Pancreas (tissue), 10 donors: ENCODE measurements at regions not wholly inside any gene's neighbourhood (a gene's known extent, or its start where the extent isn't known, plus 50 kb on each side); places are given as distances from the start of the nearest gene placed in this dataset.

ENCODE experiments used
- ATAC-seq, 4 donors: fragments of 200-7000 bp; cut with Tn5 transposase; one replicate each; pipeline versions ENCODE4 v1.8.0 to v1.9.1; 2020; ENCODE audit warnings: mild to moderate bottlenecking in 4 of 4, moderate library complexity in 4 of 4
- DNase-seq, 6 donors: peaks; one replicate each; pipeline ENCODE4 v3.0.0-alpha.2; 2020
- FAIRE-seq: peaks from 2 replicates; lab custom pipeline; 2012; peaks lifted over from hg19 to GRCh38; lab: Jason Lieb, UNC
- H3K27ac ChIP-seq, 4 donors: fragments of 200-600 bp; sonication (generic); 1 replicate in 3 of 4; 2 replicates in 1 of 4; pipeline versions ENCODE4 v1.5.0 to v1.8.0; 2020
- H3K27me3 ChIP-seq, 4 donors: fragments of 200-600 bp; one replicate each; pipeline ENCODE4 v1.8.0; 2021
- H3K36me3 ChIP-seq, 3 donors: fragments of 200-600 bp; sonication (generic) in 1 of 3; one replicate each; pipeline versions ENCODE4 v1.5.0 to v1.8.0; 2020 to 2021
- H3K4me1 ChIP-seq, 3 donors: fragments of 200-600 bp; one replicate each; pipeline ENCODE4 v1.8.0; 2021
- H3K4me3 ChIP-seq, 4 donors: fragments of 200-600 bp; sonication (generic) in 2 of 4; one replicate each; pipeline versions ENCODE4 v1.5.0 to v1.8.0; 2020 to 2021
- H3K9me3 ChIP-seq, 4 donors: fragments of 200-600 bp; one replicate each; pipeline ENCODE4 v1.8.0; 2021
- WGBS, 2 donors: extraction: QIAGEN DNeasy Blood & Tissue Kit; methylation state at CpG; one replicate each; pipeline ENCODE4 v1.1.7; 2013; 5-methylcytosine and 5-hydroxymethylcytosine counted together
- intact Hi-C, 3 donors: fragments of 100-400 bp; cut with DNase I; formaldehyde crosslinking; loops; one replicate each; pipeline versions ENCODE4 v1.11.1 to v1.14.2; 2022
- TF ChIP-seq, protein P1 (sequence below), 4 donors: fragments of 200-600 bp; sonication (generic) in 3 of 4; IDR thresholded peaks; one replicate each; pipeline versions ENCODE4 v1.5.0 to v1.8.0; 2021; ENCODE audit warnings: antibody characterized with exemption in 4 of 4
- donor health status: healthy with polysubstance abuse.
- donor health status: DM: no; HTN: no; CAD: no; lungs with moderate emphysema.
- donor health status: DM: no; HTN: no; CAD: no.
- donor health status: control.
- donor health status: control.
- donor health status: Bipolar disorder and iron deficiency.
- donor health status: DM: yes; HTN: yes; CAD: no.
- donor health status: DM: no; HTN: no; CAD: no.
- donor health status: DM: no; HTN: no; CAD: no.
- donor health status: DM: yes; HTN: yes; CAD: no.

DNA sequence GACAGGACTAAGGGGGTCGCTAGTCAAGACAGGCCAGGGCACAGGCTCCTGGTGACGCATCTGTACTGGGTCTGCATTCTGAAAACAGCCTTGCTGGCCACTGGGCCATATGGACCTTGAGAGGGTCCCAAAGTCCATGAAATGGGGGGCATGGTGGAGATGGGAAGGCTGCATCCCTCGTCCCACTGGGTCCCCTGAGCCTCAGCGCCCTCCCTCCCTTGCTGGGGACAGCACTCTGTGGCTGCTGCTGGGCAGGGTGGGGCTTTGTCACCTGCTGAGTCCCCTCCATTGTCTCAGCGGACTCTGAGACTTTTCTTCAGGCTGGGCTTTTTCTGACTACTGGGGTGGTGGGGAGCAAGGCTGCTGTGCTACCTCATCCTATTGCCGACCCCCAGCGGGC, 205.2 kb downstream of the RHOU start:
- intact Hi-C loops: no loop called here
- Histone ChIP-seq H3K27me3 (no peaks in the 10 kb centered on the region), H3K9me3 (no peaks in the 10 kb centered on the region), H3K4me3 (no peak overlapping the region), H3K4me1 (no peaks in the 10 kb centered on the region), H3K36me3 (no peaks in the 10 kb centered on the region), H3K27ac (no peak overlapping the region)
- TF ChIP-seq, protein P1, sequence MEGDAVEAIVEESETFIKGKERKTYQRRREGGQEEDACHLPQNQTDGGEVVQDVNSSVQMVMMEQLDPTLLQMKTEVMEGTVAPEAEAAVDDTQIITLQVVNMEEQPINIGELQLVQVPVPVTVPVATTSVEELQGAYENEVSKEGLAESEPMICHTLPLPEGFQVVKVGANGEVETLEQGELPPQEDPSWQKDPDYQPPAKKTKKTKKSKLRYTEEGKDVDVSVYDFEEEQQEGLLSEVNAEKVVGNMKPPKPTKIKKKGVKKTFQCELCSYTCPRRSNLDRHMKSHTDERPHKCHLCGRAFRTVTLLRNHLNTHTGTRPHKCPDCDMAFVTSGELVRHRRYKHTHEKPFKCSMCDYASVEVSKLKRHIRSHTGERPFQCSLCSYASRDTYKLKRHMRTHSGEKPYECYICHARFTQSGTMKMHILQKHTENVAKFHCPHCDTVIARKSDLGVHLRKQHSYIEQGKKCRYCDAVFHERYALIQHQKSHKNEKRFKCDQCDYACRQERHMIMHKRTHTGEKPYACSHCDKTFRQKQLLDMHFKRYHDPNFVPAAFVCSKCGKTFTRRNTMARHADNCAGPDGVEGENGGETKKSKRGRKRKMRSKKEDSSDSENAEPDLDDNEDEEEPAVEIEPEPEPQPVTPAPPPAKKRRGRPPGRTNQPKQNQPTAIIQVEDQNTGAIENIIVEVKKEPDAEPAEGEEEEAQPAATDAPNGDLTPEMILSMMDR (IDR thresholded peaks at IDR 0.05): no peak
- DNase-seq: no peak
- FAIRE-seq: no peak
- ATAC-seq: no peak
- 82 to 85% methylated on average over 7 of the region's 7 CpGs for WGBS, 2 donors

DNA sequence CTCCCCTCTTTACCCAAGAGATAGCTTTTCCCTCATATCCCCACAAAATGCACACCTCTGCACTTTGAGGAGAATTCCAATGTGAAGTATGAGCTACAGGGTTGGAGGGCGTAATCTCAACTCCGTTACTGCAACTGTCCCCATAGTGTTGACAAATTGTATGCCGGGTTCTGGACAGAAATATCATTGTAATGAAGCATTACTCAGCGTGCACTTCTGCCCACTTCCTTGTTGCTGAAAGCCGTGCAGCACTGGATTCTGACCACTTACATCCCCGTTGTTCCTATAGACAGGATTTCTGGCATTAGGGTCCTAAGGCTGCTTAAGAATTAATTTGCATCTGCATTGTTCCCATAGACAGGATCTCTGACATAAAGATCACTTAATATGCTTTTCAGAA, 205.6 kb downstream of the RHOU start:
- no peak for DNase-seq
- Histone ChIP-seq H3K27ac (no peak overlapping the region), H3K4me3 (no peak overlapping the region), H3K9me3 (no peaks in the 10 kb centered on the region), H3K4me1 (no peaks in the 10 kb centered on the region), H3K27me3 (no peaks in the 10 kb centered on the region), H3K36me3 (no peaks in the 10 kb centered on the region)
- TF ChIP-seq, protein P1 (IDR thresholded peaks at IDR 0.05): no peak
- ATAC-seq: peak in 2 of 4 donors; percentile 47 to 57
- 62 to 71% methylated on average over 6 of the region's 6 CpGs for WGBS, 2 donors
- intact Hi-C loops: no loop called here
- FAIRE-seq: no peak

DNA sequence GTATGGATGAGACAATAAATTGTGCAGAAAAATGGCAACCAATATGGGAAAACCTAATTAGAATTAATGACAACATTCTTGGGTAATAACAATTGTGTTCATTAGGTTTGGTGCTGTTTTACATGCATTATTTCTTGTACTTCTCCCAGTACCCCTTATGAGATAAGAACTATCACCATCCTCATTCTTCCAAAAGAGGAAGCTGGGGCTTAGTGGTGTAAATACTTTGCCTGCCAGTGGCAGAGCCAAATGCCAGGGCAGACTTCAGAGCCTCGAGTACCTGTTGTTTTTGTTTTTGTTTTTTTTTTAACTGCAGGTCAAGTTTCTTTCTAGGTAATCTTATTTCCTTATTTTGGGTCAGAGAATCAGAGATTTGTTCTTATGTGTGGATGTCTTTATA, 206.4 kb downstream of the RHOU start:
- DNase-seq: no peak
- no peak for ATAC-seq
- Histone ChIP-seq H3K4me3 (no peak overlapping the region), H3K27ac (no peak overlapping the region), H3K36me3 (no peaks in the 10 kb centered on the region), H3K27me3 (no peaks in the 10 kb centered on the region), H3K4me1 (no peaks in the 10 kb centered on the region), H3K9me3 (no peaks in the 10 kb centered on the region)
- FAIRE-seq: no peak
- 67 to 68% methylated on average over 1 of the region's 1 CpG for WGBS, 2 donors
- TF ChIP-seq, protein P1 (IDR thresholded peaks at IDR 0.05): no peak
- intact Hi-C loops: no loop called here

DNA sequence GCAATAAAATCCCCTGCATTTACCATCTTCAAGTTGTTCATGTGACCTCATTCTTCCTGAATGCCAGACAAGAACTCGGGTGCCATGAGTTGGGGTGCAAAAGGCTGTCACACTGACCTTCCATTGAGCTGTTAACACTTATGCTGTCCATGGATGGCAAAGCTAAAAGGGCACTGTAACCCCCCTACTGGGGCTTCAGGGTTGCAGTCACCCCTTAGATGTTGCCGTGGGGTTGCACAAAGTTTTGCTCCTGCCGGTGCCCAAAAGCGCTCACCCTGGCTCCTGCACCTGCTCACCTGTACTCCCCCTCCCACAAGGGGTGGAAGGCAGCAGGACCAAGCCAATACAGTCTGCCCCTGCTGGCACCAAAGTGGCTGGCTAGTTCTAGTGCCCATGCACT, 208.2 kb downstream of the RHOU start:
- no peaks in the 10 kb centered on the region for H3K9me3 ChIP-seq
- H3K27ac ChIP-seq: no peak overlapping the region
- intact Hi-C loops: no loop called here
- TF ChIP-seq, protein P1 (IDR thresholded peaks at IDR 0.05): no peak
- no peak for DNase-seq
- no peak overlapping the region for H3K4me3 ChIP-seq
- H3K4me1 ChIP-seq: no peaks in the 10 kb centered on the region
- 88 to 97% methylated on average over 4 of the region's 4 CpGs for WGBS, 2 donors
- no peaks in the 10 kb centered on the region for H3K27me3 ChIP-seq
- FAIRE-seq: no peak
- no peak for ATAC-seq
- H3K36me3 ChIP-seq: no peaks in the 10 kb centered on the region

DNA sequence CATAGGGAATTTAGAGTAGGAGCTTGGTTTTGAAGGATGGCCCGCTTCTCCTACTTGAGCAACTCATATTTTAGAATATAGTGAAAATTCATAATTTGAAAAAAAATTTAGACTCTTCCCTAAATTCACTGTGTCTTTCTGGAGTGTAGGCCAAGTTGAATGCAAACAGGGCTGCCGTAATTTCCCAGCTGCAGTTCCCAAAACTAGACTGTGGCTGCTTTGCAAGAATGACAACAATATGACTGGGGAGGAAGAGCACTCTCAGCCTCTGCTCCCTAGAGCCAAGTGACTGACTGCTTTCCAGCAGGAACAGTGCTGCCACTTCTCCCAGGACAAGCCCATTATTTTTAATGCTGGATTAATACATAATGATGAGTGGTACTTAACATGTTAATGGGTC, 209.0 kb downstream of the RHOU start:
- WGBS, 2 donors: 89 to 92% methylated on average over 2 of the region's 2 CpGs
- TF ChIP-seq, protein P1 (IDR thresholded peaks at IDR 0.05): no peak
- no peaks in the 10 kb centered on the region for H3K4me1 ChIP-seq
- FAIRE-seq (no peak), DNase-seq (no peak), ATAC-seq (peak in 2 of 4 donors; percentile 18 to 29)
- no peak overlapping the region for H3K27ac ChIP-seq
- no peaks in the 10 kb centered on the region for H3K9me3 ChIP-seq
- no peak overlapping the region for H3K4me3 ChIP-seq
- no peaks in the 10 kb centered on the region for H3K36me3 ChIP-seq
- no peaks in the 10 kb centered on the region for H3K27me3 ChIP-seq
- intact Hi-C loops: no loop called here
